22Rv1 (cell line): ENCODE measurements at regions not wholly inside any gene's neighbourhood (a gene's known extent, or its start where the extent isn't known, plus 50 kb on each side); places are given as distances from the start of the nearest gene placed in this dataset.

Experiments used
- H3K27ac ChIP-seq: fragments of 450-650 bp; 2 replicates; pipeline ENCODE4 v1.5.1; 2017
- ZFX ChIP-seq: fragments of 450-650 bp; IDR thresholded peaks from 2 replicates; pipeline ENCODE4 v1.6.1; 2017; ENCODE audit warnings: antibody characterized with exemption, borderline replicate concordance
- TF ChIP-seq, protein P1 (sequence below): fragments of 450-650 bp; IDR thresholded peaks from 2 replicates; pipeline ENCODE4 v1.5.1; 2017; ENCODE audit warnings: mild to moderate bottlenecking

DNA sequence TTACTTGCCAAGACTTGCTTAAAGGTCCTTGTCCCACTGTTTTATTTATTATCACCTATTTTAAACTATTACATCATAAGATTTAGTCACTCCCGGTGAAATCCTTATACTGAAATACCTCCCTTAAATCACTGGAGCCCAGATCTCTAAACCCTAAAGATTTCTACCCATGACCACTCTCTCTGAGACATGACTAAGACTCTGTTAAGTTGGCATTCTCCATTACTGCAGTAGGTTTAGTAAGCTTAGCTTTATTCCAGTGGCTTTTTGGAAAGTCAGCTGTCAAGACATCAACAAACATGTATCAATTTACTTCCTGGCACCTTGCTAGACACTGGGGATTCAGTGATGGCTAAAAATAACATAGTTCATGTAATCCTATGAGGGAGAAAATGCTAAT, 874.2 kb downstream of the KCNMA1 start:
- TF ChIP-seq, protein P1, sequence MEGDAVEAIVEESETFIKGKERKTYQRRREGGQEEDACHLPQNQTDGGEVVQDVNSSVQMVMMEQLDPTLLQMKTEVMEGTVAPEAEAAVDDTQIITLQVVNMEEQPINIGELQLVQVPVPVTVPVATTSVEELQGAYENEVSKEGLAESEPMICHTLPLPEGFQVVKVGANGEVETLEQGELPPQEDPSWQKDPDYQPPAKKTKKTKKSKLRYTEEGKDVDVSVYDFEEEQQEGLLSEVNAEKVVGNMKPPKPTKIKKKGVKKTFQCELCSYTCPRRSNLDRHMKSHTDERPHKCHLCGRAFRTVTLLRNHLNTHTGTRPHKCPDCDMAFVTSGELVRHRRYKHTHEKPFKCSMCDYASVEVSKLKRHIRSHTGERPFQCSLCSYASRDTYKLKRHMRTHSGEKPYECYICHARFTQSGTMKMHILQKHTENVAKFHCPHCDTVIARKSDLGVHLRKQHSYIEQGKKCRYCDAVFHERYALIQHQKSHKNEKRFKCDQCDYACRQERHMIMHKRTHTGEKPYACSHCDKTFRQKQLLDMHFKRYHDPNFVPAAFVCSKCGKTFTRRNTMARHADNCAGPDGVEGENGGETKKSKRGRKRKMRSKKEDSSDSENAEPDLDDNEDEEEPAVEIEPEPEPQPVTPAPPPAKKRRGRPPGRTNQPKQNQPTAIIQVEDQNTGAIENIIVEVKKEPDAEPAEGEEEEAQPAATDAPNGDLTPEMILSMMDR: no peak
- TF ChIP-seq ZFX: no peak
- H3K27ac ChIP-seq: no peak overlapping the region

DNA sequence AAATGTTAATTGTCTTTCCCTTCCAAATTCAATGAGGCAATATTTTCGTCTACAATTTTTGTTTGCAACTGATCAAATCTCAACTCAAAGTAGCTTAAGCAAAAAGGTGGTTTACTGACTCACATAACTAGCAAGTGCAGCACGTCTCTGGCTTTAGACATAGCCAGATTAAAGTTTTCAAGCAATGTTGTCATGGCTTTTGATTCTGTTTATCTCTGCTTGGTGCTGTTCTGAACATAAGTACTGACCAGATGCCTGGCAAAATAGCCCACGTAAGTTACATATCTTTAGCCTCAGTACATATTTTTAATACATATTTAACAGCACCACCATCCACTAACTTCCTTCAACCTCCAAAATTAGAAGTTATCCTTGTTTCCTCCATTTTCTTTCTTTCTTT, 877.9 kb downstream of the KCNMA1 start:
- no peak for TF ChIP-seq ZFX
- TF ChIP-seq, protein P1: no peak
- H3K27ac ChIP-seq: no peak overlapping the region

DNA sequence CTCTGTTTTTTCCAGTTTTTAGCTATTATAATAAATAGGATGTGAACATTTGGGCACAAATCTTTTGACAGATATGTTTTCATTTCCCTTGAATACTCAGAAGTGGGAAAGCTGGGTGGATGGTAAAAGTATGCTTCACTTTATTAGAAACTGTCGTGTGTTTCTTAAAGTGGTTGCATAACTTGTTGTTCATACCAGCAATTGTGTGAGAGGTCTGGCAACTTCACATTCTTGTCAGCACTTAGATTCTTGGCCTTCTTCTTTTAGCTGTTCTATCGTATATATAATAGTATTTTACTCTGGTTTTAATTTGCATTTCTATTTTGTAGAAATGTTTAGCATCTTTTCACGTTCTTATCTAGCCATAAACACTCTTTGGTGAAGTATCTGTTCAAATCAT, 894.4 kb downstream of the KCNMA1 start:
- no peak overlapping the region for H3K27ac ChIP-seq
- TF ChIP-seq ZFX: no peak
- TF ChIP-seq, protein P1: no peak

GRCh38 chr10:76740514-76740913, 897.1 kb downstream of the KCNMA1 start:
- TF ChIP-seq ZFX: no peak
- TF ChIP-seq, protein P1: no peak
- no peak overlapping the region for H3K27ac ChIP-seq

GRCh38 chr10:76738991-76739390, 898.6 kb downstream of the KCNMA1 start:
- H3K27ac ChIP-seq: no peak overlapping the region
- TF ChIP-seq ZFX: no peak
- TF ChIP-seq, protein P1: no peak

DNA sequence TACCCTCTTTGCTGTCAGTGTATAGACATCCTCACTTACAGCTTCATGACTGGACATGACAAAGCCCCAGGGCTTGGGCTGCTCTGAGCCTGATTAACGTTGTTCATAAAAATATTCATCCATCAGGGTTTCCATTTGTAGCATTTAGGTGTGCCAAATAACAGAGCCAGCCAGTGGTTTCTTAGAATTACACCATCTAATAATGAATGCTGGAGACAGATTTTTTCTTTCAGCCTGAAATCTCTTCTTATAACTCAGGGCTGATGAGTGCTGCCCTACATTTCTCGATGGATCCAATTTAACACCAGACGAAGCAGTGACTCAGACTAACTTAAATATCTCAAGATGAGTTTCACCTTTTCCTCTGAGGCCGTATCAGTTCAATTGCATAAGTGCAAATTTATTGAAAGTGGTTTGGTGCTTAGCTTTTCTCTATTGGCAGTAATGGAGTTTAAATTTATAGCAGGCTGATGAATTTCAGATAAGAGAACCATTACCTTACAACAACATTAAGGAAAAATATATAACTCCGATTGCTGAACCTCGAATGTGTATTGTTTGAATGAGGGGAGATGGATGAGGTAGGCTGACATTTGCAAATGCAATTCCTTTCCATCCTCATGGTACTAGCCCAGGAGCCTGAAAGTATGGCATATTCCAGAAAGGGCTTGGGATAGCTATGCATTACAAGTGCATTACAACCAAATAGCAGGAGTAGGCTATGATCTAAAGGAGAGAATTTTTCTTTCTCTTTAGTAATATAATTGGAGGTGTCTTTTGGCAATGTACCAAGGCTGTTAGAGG, 900.6 kb downstream of the KCNMA1 start:
- H3K27ac ChIP-seq: no peak overlapping the region
- TF ChIP-seq, protein P1: no peak
- TF ChIP-seq ZFX: no peak

GRCh38 chr10:76736392-76736791, 901.2 kb downstream of the KCNMA1 start:
- TF ChIP-seq ZFX: no peak
- TF ChIP-seq, protein P1: no peak

More at GRCh38 chr10:76736392-76736791, 901.2 kb downstream of the KCNMA1 start:
- H3K27ac ChIP-seq: no peak overlapping the region
